GM19239 (cell line): ENCODE measurements at regions not wholly inside any gene's neighbourhood (a gene's known extent, or its start where the extent isn't known, plus 50 kb on each side); places are given as distances from the start of the nearest gene placed in this dataset.

Source experiments
- DNase-seq: peaks from one replicate; pipeline ENCODE4 v3.0.0; 2011; ENCODE audit warnings: low spot score; ENCODE audit not compliant: insufficient read length
- FAIRE-seq: peaks from 2 replicates; lab custom pipeline; 2011; peaks lifted over from hg19 to GRCh38; lab: Jason Lieb, UNC

DNA sequence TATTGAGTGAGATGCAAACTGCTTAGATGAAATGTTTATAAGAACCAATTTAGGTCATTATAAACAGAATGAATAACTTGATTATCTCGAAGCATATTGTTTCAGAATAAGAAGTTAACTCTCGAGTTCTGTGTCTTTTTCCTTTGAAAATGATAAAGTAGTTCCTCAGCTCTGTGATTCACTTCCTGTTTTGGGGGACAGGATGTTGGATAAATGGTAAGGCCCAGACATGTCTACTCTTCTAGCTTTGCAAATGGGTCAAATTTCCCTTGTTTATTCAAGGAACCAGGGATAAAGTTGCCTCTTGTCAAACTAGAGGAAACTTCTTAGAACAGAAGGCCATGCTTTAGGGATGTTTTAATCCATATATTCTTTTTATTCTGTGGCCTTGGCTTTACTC is 246.9 kb downstream of the SOX4 start:
- FAIRE-seq (no peak), DNase-seq (no peak)

DNA sequence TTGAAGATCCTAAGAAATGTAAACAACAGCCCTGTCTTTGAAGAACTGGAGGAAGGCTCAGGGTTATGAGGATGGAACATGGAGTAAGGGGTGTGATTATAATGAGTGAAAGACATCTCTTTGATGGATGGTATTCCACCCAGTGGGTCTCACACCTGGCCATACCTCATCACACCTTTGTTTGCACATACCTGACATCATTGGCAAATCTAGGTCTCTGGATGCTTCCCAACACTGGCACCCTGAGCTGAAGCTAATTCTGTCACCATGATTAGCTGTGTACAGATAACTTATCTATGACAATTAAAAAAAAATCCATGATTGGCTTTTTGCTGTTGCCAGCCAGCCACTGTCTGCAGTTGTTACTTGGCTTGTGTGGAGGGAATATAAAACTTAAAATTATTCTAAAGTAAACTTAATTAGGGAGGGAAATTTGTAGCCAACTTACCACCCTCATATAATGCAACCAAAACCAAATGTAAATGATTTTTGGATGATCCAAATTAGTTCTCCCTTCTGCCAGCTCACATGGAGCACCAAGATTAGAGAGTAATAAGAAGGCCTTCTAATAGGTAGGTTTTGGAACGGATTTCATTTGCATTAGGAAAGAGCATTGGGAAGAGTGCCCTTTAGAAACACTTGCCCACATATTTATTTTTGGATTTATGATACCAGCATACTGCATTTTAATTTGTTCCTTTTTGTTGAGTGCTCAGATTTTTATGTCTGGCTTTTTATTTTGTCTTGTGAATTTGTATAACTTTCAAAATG is 249.5 kb downstream of the SOX4 start:
- DNase-seq (no peak), FAIRE-seq (no peak)

DNA sequence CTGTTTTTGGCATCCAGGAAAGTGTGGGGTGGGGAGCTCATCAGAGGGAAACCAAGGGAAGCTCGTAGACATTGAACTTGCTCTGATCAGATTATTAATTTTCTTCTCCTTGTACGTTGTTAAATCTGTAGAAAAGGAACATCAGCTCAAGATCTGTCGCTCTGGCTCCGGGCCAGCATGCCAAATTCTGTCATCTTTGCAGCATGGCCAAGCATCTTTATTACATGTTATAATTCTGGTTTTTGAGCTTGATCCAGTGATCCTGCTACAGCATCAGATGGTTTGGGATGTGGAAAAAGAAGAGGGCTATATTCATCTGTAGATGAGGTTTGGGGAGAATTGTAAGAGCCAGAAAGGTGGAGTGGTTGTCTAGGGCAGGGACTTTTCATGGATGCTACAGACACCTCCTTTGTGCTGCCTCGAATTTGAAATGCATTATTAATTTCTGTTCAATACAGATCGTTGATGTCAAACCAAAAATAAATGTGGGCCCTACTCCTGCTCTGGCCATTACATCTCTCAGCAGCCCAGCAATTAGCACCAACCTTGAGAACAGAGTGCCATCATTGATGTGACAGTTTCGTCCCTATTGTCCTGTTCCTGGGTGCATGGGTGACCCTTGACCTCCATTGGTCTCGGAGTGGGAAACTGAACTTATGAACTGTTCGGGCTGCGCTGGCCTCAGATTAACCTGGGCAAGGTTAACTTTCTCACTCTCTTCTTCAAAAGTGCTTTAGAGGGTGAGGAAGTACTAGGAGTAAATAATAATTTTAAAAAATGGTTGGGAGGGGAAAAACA is 250.8 kb downstream of the SOX4 start:
- FAIRE-seq (no peak), DNase-seq (no peak)

DNA sequence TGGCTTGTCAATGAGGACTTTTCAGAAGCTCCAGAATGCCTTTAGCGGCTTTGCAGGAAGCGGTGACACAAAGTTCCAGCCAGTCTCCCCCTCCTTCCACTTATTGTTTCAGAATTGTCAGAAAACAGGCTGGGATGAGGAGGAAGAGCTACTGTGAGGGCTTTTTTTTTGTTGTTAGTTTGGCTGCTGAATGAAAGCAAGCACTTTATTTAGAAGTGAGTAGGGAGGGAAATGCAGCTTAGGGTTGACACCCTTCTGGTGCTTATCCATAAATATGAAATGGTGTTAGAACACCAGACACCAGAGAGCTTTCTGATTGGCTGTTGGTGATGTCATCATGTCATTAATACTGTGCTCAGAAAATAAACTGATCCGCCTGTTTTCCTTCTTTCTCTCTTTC is 251.5 kb downstream of the SOX4 start:
- FAIRE-seq (no peak), DNase-seq (no peak)

DNA sequence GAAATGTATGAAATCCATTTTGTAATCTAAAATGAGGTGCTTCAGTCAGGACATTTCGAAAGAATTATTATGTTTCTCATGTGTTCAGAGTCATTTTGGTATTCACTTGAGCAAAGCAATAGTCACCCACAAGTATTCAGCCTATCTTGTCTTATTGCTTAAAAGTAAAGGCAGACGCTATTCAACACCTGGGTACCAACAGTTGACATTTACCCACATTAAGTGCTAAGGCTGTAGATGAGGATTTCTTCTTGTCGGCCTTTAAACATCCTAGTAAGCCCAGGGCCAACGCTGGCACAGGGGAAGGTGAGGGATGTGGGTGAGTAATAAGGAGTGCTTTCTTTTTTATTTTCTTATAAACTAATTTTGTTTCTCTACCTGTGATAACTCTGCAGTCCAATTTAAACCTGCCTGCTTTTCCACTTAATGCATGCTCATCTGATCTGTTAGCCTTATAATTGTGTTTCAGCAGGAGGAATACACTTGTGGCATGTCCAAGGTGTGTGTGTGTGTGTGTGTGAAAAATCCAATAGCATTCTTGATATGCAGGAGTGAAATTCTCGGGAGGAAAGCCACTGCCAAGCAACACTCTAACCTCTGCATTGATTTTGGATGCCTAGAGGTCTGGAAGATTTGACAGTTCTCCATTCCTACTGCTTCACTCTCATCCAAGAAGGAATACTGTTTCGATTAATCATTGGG is 252.0 kb downstream of the SOX4 start:
- DNase-seq (no peak), FAIRE-seq (no peak)

DNA sequence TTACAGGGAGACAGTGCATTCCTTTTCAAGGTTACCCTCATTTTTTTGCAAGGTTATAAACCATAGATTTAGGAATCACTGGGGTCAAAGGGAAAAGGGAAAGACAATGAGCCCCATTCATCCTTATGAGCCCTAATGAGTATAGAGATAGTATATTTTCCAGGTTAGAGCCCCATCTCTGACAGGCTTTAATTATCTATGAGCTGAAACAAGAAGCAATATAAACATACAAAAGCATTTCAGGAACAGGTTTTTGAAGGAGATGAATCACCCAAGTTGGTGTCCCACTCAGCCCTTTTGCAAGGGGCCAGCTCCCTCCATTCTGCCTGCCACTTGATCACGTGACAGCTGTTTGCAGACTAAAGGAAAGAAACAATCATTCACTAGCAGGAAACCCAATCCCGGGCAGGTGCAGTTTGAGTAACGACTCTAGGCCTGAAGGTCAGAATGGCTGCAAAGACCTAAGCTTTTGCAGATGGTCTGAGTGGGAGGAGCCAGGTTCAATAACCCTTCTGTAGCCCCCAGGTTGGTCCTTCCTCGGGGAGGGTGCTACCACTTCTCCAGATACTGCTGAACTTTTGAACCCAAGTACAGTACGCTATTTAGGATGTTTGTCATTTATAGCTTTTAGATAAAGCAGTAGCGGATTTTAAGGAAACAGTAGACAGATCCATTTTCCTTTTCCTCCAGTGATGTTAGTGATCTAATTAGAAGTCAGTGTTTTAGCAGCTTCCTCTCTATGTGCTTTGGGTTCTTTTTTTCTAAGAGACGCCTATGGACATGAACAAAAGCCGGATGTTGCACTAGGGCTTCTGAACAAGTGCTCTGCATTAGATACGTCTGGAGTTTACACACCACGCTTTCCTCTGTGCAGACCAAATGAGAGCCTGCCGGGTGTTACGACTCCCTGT is 253.2 kb downstream of the SOX4 start:
- FAIRE-seq (no peak), DNase-seq (no peak)

DNA sequence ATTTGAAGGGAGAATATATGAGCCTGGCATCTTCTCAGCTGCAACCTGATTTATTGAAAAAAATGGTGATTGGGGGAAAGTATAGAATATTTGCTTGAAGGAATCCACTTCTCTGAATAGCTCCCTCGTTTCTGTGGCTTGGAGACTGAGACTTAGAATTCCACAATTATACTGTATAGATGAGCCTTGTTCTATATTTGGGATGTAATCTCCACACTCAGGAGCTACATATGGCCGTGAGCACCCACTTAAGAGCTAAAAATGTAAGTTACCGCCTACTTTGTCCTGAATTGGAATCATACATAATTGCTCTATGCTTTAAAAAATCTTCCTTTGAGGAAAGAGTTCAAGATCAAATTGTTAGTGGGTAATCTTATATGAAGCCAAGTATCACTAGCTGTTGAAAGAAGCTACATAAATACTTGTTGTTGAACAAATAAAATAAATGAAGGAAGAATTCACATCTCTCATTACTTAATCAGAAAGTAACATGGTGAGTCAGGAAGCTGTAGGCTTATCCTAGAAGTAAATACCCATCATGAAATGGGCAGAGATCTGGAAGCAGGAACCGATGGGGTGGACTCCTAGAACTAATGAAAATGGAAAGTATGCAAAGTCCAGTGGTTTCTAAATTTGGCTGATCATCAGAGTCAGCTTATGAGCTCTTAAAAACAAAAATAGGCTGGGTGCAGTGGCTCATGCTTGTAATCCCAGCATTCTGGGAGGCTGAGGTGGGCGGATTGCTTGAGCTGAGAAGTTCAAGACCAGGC is 254.3 kb downstream of the SOX4 start:
- no peak for FAIRE-seq

DNA sequence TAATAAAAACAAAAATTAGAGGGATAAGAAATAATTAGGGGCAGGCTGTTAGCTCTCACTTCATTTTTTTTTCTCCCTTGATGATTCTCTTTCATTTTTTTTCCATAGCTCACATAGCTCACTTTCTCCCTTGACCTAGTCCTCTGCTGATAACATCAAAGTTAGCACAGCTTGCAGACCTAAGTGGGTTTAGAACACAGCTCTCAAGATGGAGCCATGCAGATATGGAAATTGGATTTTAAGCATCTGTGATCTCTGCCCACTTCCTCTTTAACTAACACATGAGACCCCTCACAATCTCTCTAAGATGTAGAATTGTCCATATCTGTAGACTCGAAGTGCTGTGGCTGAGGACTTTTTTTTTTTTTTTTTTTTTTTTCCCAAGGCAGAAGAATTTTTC is 257.1 kb downstream of the SOX4 start:
- DNase-seq = no peak
- FAIRE-seq = no peak

More for the DNA sequence above, 254.3 kb downstream of the SOX4 start:
- DNase-seq = no peak

DNA sequence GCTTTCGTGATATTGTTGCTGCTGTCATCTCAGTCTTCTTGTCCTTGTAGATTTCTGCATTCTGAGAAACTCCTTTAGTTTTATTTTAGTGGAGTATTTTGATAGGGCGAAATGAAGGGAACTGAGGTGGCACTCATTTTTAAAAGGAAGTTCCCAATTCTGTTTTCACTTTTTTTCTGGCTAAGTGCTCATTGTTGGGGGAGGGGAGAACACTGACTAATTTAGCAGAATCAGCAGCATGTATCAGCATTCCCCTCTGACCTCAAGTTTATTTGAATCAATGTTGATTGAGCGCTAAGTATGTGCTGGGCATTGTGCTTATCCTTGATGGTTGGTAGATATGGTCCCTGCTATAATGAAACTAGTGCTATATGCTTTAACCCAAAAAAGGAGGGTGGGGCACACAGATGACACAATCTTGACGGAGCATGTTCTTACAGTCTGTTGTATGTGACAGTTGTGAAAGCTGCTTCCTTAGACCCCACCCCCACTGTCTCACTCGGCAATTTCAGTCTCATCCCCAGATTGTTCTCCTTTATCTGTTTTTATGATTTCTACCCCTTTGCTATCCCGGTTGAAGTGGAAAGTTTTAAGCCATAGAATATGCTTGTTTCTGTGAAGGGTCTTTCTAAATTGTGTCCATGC is 262.4 kb downstream of the SOX4 start:
- DNase-seq = no peak
- FAIRE-seq = no peak

DNA sequence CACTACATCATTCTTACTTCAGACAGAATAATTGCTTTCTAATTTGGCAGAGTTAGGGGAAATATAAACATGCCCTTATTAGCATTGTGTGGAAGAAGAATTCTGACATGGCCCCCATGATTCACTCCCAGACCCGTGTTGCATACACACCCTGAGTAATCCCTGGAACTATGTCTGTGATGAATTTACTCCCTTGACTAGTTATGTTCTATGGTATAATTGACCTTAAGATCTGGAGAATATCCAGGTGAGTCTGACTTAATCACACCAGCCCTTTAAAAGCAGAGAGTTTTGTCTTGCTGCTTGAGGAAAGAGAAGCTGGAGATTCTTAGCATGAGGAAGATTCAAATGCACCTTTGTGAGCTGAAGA is 262.9 kb downstream of the SOX4 start:
- FAIRE-seq = no peak

DNA sequence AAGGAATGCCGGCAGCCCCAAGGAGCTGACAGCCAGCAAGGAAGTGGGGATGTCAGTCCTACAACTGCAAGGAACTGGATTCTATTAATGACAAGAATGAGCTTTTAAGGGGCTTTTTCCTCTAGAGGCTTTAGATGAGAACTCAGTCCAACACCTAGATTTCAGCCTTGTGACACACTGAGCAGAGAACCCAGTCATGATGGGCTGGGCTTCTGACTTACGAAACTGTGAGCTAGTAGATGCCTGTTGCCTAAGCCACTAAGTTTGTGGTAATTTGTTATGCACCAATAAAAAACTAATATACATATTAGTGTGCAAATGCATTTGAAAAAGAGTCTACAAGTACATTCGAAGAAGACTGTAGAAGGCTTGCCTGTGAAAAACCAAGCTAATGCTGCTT is 263.3 kb downstream of the SOX4 start:
- no peak for DNase-seq

More for the DNA sequence above, 262.9 kb downstream of the SOX4 start:
- DNase-seq = no peak

DNA sequence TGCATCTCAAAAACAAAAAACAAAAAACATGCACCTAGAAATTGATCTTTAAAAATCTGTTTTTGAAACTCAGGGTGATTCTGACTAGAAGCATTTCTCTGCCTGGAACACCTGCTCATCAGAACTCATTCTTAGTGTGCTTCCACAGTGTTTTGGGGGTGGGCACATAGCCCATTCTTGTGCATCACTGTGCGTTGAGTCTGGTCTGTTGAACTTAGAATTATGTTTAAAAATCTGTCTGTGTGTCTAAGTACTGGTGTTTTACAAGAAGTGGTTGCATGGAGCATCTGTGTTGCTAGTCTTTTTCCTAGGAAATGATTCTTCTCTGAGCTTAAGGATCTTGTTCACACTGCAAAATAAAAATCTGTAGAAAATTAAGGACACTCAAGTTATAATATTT is 264.5 kb downstream of the SOX4 start:
- FAIRE-seq = no peak
- no peak for DNase-seq

More for the DNA sequence above, 263.3 kb downstream of the SOX4 start:
- FAIRE-seq = no peak

DNA sequence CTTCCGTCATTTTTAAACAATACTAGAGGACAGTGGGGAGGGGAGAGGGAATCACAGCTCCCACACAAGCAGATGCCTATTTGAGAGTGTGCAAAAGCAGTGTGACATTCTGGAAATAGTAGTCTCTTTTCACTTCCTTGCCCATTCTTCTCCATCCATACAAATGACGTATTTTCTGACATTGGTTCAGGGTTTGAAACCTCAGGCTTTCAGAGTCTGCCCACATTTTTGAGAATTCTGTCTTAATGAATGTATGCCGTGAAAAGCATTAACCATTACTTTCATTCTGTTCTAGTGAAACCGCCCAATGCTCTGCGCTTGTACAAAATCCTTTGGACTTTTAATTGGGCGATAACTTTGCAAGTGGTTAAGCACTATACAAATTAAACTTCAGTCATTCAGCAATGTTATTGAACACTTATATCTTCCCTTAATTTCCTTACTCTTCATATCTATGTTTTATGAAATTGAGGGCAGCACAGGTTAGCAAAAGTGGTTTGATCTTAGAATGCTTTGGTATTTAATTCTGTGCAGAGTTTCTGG is 265.7 kb downstream of the SOX4 start:
- FAIRE-seq = no peak
- no peak for DNase-seq

DNA sequence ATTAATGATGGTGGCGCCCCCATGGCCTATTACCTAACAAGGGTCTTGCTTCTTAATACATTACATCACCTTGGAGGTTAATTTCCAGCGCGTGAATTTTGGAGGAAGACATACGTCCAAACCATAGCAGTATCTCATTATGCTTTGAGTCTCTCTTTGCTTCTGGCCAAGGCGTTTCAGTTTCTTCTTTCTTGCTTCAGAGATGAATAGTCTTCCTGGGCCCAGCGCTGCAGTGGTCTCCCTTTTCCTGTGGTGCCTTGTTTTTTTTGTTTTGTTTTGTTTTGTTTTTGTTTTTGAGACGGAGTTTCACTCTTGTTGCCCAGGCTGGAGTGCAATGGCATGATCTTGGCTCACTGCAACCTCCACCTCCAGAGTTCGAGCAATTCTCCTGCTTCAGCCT is 268.4 kb downstream of the SOX4 start:
- DNase-seq = no peak
- no peak for FAIRE-seq

DNA sequence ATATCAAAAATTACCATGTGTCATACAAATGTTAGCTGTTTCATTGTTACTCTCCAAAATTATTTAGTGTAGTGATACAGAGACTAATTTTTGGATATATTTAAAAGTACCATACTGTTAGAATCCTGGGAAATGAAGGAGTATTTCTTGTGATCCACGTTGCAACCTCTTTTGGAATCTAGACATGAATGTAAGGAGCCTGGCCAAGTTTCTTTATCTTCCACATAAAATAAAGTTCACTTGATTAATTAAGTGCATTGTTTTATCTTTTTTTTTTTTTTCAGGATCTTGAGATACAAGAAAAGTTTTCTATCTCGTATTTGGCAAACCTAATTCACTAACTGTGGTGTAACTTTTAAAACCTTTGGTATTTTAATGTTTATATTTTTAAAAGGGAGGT is 270.7 kb downstream of the SOX4 start:
- DNase-seq (no peak), FAIRE-seq (no peak)

DNA sequence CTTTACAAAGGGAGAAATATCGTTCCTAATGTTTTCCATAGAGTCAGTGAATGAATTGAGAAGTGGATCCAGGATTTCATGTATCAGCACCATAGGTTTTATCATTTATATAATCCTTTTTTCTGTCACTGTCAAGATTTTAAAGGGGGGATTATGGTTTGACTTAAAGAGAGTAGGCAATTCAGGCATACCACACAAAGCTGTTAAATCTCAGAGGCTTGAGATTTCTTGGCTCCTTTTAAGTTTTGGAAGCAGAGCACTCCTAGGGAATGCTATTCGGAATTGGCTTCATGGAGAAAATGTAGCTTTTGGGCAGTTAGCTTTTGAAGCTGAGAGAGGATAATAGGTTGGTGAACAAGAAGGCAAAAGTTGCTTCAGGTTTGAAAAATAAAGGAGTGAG is 274.7 kb downstream of the SOX4 start:
- FAIRE-seq (no peak), DNase-seq (no peak)

DNA sequence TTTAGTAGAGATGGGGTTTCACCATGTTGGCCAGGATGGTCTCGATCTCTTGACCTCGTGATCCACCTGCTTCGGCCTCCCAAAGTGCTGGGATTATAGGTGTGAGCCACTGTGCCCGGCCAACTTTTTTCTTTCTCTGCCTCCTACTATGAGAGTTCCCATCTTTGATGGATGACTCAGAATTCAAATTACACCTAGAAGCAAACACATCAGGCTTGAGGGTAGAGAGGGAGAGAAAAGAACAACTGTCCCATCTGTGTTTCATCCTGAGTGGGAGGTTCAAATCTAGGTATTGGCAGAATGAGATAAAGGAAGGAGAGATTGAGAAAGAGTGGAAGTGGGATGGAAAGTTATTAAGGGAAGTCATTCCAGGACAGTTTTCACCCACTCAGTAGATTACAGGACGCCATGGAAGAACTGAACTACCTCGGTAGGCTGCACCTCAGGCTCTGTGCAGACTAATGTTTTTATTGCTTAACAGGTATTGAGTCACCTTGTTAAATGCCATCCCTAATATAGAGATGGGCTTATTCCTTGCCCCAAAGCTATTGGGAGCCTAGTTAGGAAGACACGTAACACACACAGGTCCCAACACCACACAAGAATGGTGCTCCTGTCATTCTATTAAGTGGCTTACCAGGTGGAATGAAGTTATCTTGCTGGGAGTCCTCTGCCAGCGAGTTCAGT is 275.7 kb downstream of the SOX4 start:
- DNase-seq = no peak
- FAIRE-seq = no peak

DNA sequence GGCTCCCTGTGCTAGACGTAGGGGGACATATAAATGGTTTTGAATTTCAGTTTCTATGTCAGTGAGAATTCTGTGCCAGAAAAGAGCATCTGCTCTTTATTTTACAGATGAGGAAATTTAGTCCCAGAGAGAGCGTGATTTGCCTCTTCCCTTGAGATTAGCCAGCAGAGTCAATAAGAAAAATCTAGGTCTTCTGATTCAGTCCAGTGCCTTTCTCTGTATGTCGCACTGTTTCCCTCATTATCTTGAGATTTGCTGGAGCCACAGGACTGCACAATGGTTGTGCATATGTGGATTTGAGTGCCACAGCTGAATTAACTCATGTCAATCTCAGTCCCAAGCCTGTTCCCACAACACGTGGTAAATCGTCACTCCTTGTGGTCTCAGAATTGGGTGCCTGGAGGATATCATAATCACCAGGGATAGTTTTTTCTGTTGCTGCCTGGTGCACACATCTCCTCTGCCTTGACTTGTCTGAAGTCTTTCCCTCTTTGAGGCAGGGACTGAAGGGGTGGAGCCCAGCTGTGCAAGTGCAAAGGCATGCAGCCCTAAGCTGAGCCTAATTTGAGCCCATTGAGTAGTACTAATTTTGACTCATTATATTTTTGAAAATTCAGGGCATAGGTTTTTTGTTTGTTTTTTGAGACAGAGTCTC is 276.7 kb downstream of the SOX4 start:
- no peak for FAIRE-seq
- DNase-seq = no peak
